Activated naive CD4-positive, alpha-beta T cell treated with anti-CD3 and anti-CD28 coated beads for 36 hours (primary cell): ENCODE measurements at regions not wholly inside any gene's neighbourhood (a gene's known extent, or its start where the extent isn't known, plus 50 kb on each side); places are given as distances from the start of the nearest gene placed in this dataset.

Experiments
- CTCF ChIA-PET: fragments of 350-600 bp; sonication (Branson Sonifier 250); formaldehyde crosslinking; loops from one replicate; lab custom pipeline; 2021; ENCODE audit warnings: antibody characterized with exemption; lab: Charles Lee
- DNase-seq: peaks from one replicate; pipeline ENCODE4 v3.0.0-alpha.2; 2020
- H3K27ac Mint-ChIP-seq: one replicate; pipeline ENCODE4 v1.8.0; 2021; ENCODE audit warnings: mild to moderate bottlenecking, mixed read lengths
- H3K27me3 Mint-ChIP-seq: one replicate; pipeline ENCODE4 v1.8.0; 2021; ENCODE audit warnings: low read depth, mixed read lengths
- H3K36me3 Mint-ChIP-seq: one replicate; pipeline ENCODE4 v1.8.0; 2021; ENCODE audit warnings: low read depth, mixed read lengths
- H3K4me1 Mint-ChIP-seq: one replicate; pipeline ENCODE4 v1.8.0; 2021; ENCODE audit warnings: low read depth, mixed read lengths
- H3K4me3 Mint-ChIP-seq: one replicate; pipeline ENCODE4 v1.8.0; 2021; ENCODE audit warnings: mild to moderate bottlenecking, moderate library complexity, mixed read lengths
- H3K9me3 Mint-ChIP-seq: one replicate; pipeline ENCODE4 v1.8.0; 2021; ENCODE audit warnings: mixed read lengths
- intact Hi-C: fragments of 100-400 bp; cut with micrococcal nuclease; formaldehyde crosslinking; loops from one replicate; pipeline ENCODE4 v1.15.1; 2023

DNA sequence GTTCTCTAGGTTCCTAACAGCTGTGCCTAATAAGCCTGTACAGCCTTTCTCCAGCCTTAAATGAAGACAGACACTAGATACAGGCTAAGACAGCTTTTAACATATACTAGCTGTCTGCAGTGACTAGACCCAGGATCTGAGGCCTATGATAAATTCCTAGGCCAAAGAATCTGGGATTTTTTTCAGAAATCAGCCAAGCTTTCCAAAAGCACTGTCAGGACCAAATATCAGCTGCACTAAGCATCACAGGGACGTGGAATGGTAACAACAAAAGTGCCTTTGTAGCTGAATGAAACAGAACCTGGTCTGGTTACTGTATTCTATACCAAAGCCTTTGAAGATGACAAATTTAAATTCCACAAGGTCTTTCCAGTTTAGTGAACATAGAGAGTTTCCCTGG lies 77.9 kb upstream of the DOCK9 start:
- no peak for DNase-seq
- Mint-ChIP-seq H3K4me3 (no peak overlapping the region), H3K36me3 (no peaks in the 10 kb centered on the region), H3K9me3 (no peaks in the 10 kb centered on the region), H3K27me3 (no peaks in the 10 kb centered on the region), H3K27ac (no peak overlapping the region), H3K4me1 (peaks cover 72% of the 10 kb centered on the region)
- CTCF ChIA-PET: interaction anchor here (0.6 to 3.9 kb wide), 6 partner anchors 10 to 83 kb away, joined by 3 to 16 read pairs (median 4); no protein-coding TSS in a partner anchor
- intact Hi-C loops: loop anchor here (1.0 to 10.0 kb wide), 3 partner anchors 9 to 1831 kb away; partner anchors contain the start of genes CLYBL and MBNL2

DNA sequence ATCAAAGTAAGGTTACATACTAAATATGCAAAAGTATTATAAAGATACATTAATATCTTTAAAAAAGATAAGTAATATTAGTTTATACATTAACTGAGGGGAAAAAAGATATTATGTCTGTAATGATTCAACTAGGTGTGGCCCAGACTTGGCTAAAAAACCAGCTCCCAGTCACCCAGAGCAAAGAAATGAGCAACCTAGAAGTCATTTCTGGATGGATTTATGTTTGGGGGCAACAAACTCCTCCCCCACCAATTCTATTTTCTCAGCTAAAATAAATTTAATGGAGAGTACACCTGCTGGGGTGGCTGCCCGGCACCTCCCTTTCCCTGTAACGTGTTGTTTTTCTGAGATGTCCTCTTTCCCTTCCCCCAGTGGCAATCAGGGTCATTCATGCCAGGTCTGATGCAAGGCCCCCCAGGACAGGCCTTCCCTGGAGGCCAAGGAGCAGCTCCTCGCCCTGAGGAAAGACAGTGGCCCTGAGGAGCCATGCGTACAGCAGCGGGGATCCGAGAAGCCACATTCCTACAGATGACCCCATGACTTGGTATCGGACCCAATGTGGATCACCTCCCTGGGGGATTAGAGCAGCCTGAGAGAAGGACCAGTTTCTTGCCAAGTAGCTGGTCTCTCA lies 78.6 kb upstream of the DOCK9 start:
- Mint-ChIP-seq H3K27me3 (no peaks in the 10 kb centered on the region), H3K27ac (no peak overlapping the region), H3K9me3 (no peaks in the 10 kb centered on the region), H3K36me3 (no peaks in the 10 kb centered on the region), H3K4me1 (peaks cover 70% of the 10 kb centered on the region), H3K4me3 (no peak overlapping the region)
- DNase-seq: no peak
- intact Hi-C loops: loop anchor here (10.0 kb wide), 2 partner anchors 548 to 1832 kb away; partner anchors contain the start of genes CLYBL and MBNL2
- CTCF ChIA-PET: interaction anchor here (0.7 to 3.9 kb wide), 5 partner anchors 9 to 84 kb away, joined by 3 to 16 read pairs (median 3); no protein-coding TSS in a partner anchor

DNA sequence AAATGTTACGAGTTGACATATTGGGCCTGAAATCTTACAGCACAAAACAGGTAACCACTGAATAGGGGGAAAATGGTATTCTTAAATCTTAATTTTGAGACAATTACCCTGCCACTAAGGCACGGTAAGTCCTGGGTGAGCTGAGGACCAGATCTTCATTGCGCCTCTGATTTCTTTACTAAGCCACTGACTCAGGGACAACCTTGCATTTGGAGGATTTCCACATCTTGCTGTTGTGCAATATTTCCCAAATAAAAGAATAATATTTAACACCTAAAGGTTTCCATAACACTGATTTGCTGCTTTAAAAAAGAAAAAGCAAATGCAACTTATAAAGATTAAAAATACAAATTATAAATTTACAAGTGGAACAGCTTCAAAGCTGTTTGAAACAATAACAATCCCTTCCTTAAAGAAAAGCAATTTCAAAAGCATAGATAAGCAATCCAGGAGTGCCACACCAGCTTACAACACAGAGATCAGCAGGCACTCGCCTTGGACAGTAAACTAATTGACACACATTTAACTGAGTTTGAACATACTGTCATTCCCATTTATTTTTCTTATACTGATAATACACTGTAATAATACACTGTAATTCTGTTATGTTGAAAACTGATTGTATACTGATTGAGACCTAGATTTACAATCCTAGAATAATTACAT lies 79.6 kb upstream of the DOCK9 start:
- Mint-ChIP-seq H3K27ac (no peak overlapping the region), H3K36me3 (no peaks in the 10 kb centered on the region), H3K27me3 (no peaks in the 10 kb centered on the region), H3K9me3 (no peaks in the 10 kb centered on the region), H3K4me1 (peaks cover 68% of the 10 kb centered on the region), H3K4me3 (no peak overlapping the region)
- intact Hi-C loops: loop anchor here (10.0 kb wide), 2 partner anchors 547 to 1833 kb away; partner anchors contain the start of genes CLYBL and MBNL2
- no peak for DNase-seq
- CTCF ChIA-PET: interaction anchor here (0.6 to 3.9 kb wide), 3 partner anchors 8 to 28 kb away, joined by 3 to 16 read pairs (median 3); no protein-coding TSS in a partner anchor

DNA sequence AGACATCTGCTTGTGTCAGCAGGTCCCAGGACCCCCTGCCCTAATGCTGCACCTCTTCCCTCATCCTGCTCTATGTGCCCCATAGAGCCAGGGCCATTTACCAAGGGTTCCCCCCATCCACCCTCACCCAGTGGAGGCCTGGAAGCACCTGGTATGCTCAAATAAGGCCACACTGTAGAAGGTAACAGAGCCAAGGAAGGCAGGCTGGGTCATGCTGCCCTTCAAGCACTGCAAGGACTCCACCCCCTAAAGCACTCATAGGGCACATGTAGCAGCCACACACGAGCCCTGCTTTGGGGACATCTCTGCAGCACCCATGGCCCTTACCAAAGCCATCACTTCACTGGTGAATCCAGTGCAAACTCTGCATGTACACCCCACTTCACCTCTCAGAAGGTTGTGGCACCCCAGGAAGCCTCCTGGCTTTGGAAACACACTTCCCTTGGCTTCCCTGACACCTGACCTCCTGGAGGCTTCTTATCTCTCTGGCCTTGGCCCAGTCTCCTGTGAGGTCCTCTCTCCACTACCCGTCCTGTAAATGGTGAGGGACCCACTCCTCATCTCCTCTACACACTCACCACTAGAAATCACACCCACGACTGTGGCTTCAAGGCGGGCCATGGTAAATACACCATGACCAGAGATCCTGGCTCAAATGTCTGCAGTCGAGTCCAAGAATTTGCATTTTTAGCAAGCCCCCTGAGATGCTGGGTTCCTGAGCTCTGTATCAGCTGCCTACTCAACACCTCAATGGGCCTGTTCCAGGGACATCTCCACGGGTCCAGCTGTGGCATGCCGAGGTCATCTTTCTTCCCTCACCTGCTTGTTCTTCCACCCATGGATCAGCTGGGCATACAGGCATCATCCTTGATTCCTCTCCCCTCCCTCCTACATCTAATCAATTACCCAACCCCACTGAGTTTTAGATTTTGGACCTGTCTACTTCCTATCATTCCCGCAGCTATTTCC lies 80.9 kb upstream of the DOCK9 start:
- no peak for DNase-seq
- Mint-ChIP-seq H3K27ac (no peak overlapping the region), H3K4me1 (peaks cover 68% of the 10 kb centered on the region), H3K4me3 (no peak overlapping the region), H3K9me3 (no peaks in the 10 kb centered on the region), H3K36me3 (peaks cover 3% of the 10 kb centered on the region), H3K27me3 (no peaks in the 10 kb centered on the region)
- CTCF ChIA-PET: interaction anchor here (0.6 kb wide), 1 partner anchor 16 kb away, joined by 3 read pairs; no protein-coding TSS in a partner anchor
- intact Hi-C loops: loop anchor here (10.0 kb wide), 2 partner anchors 546 to 1834 kb away; partner anchors contain the start of genes CLYBL and MBNL2

DNA sequence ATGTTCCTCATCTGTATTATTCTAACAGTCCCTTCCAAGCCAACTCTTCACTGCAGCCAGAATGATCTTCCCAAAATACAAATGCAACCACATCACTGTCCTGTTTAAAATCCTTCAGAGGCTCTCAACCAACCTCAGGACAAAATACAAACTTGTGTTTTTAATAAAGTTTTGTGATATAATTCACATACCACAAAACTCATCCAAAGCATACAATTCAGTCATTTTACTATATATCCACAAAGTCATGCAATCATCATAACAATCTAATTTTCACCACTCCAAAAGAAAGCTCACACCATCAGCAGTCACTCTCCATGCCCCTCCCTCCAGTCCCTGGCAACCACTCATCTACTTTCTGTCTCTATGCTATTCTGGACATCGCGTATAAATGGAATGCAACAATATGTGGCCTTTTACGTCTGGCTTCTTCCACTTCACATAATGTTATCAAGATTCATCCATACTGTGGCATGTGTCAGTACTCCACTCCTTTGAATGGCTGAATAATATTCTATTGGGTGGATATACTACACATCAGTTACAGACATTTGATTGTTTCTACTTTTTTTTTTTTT lies 81.7 kb upstream of the DOCK9 start:
- Mint-ChIP-seq H3K9me3 (no peaks in the 10 kb centered on the region), H3K27ac (no peak overlapping the region)
- intact Hi-C loops: loop anchor here (10.0 kb wide), 2 partner anchors 545 to 1835 kb away; partner anchors contain the start of genes CLYBL and MBNL2

DNA sequence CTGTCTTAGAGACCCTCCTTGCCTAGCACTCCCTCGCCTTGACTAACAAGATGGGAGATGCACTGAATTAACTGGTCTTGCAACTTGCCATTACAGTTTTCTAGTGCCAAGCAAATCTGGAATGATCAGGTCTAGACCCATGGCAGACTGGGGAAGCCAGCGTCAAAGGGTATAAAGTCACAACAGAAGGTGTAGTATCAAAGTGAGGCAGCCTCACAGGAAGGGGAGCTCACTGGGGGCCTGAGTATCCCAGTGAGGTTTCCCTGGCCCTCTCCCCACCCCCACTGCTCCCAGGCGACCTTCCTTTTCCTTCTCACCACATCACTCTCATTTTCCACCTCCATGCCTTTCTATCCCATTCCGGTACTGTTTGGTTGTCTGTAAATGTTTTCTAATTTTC lies 83.5 kb upstream of the DOCK9 start:
- H3K9me3 Mint-ChIP-seq: no peaks in the 10 kb centered on the region
- CTCF ChIA-PET: interaction anchor here (0.7 kb wide), 1 partner anchor 8 kb away, joined by 3 read pairs; no protein-coding TSS in a partner anchor
- intact Hi-C loops: no loop called here
- H3K27me3 Mint-ChIP-seq: no peaks in the 10 kb centered on the region
- no peak overlapping the region for H3K4me3 Mint-ChIP-seq
- no peak for DNase-seq
- H3K4me1 Mint-ChIP-seq: peaks cover 77% of the 10 kb centered on the region
- no peak overlapping the region for H3K27ac Mint-ChIP-seq
- H3K36me3 Mint-ChIP-seq: peaks cover 7% of the 10 kb centered on the region

More for the DNA sequence above, 81.7 kb upstream of the DOCK9 start:
- Mint-ChIP-seq H3K4me1 (peaks cover 68% of the 10 kb centered on the region), H3K4me3 (no peak overlapping the region), H3K36me3 (peaks cover 7% of the 10 kb centered on the region), H3K27me3 (no peaks in the 10 kb centered on the region)
- CTCF ChIA-PET: no interaction called here
- no peak for DNase-seq

DNA sequence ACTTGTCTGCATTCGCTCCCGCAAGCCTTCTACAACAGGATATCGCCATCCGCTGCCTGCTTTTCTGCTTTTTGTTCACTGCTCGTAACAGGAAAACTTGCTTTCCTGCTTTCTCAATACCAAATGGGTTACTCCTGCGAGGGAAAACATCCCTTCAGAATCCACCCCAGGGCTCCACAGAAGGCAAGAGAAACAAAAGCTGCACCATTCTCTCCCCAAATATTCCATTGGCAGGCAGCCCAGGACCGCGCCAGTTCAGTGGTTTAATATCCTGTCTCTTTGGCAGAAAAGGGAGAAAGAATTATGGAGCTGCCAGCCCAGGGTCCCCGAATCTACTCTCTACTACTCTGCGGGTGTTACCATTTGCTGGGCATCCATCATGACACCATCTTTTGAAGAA lies 84.7 kb upstream of the DOCK9 start:
- no peak overlapping the region for H3K27ac Mint-ChIP-seq
- CTCF ChIA-PET: no interaction called here
- no peak for DNase-seq
- peaks cover 7% of the 10 kb centered on the region for H3K36me3 Mint-ChIP-seq
- H3K4me3 Mint-ChIP-seq: no peak overlapping the region
- intact Hi-C loops: no loop called here
- peaks cover 79% of the 10 kb centered on the region for H3K4me1 Mint-ChIP-seq
- H3K9me3 Mint-ChIP-seq: no peaks in the 10 kb centered on the region
- no peaks in the 10 kb centered on the region for H3K27me3 Mint-ChIP-seq

DNA sequence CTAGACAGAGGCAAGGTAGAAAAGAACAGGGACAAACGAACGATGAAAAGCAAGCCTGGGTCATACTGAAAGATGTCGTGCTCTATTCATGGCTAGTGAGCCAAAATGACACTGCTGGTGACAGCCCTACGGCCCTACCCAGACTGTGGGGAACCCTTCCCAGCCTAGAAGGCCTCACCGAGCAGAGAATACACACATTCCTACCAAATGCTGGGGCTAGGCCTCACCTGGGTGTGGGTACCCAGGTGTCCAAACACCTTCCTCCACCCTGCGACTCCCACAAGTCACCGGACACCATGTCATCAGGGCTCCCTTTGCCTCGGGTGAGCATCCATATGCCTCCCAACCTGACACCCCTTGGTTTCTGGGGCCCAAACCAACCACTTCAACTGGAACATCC lies 85.3 kb upstream of the DOCK9 start:
- Mint-ChIP-seq H3K27ac (no peak overlapping the region), H3K9me3 (no peaks in the 10 kb centered on the region), H3K36me3 (peaks cover 7% of the 10 kb centered on the region), H3K4me1 (peaks cover 84% of the 10 kb centered on the region), H3K4me3 (no peak overlapping the region), H3K27me3 (no peaks in the 10 kb centered on the region)
- intact Hi-C loops: no loop called here
- DNase-seq: no peak
- CTCF ChIA-PET: no interaction called here

DNA sequence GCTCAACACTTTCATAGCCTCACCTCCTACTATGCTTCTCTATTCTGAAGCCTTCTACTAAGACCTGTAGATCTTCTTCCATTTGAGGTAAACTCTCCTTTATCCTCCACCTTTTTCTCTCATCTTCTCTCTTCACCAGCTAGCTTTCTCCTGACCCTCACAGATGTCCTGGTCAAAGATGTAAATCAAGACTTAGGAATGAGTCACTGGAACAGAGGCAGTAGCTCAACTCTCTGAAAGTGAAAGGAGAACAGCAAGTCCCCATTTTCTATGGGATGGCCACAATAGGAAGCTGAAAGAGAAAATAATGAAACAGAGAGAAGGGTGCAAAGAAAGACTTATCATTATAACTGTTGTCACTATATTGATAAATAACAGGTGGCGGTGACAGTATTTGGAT lies 86.1 kb upstream of the DOCK9 start:
- peaks cover 7% of the 10 kb centered on the region for H3K36me3 Mint-ChIP-seq
- H3K27ac Mint-ChIP-seq: no peak overlapping the region
- CTCF ChIA-PET: interaction anchor here (0.6 to 4.3 kb wide), 9 partner anchors 8 to 324 kb away, joined by 3 to 16 read pairs (median 4); no protein-coding TSS in a partner anchor
- no peak for DNase-seq
- no peaks in the 10 kb centered on the region for H3K27me3 Mint-ChIP-seq
- no peak overlapping the region for H3K4me3 Mint-ChIP-seq
- H3K9me3 Mint-ChIP-seq: no peaks in the 10 kb centered on the region
- intact Hi-C loops: loop anchor here (1.0 kb wide), 2 partner anchors 9 to 12 kb away; no protein-coding TSS in a partner anchor
- peaks cover 80% of the 10 kb centered on the region for H3K4me1 Mint-ChIP-seq

DNA sequence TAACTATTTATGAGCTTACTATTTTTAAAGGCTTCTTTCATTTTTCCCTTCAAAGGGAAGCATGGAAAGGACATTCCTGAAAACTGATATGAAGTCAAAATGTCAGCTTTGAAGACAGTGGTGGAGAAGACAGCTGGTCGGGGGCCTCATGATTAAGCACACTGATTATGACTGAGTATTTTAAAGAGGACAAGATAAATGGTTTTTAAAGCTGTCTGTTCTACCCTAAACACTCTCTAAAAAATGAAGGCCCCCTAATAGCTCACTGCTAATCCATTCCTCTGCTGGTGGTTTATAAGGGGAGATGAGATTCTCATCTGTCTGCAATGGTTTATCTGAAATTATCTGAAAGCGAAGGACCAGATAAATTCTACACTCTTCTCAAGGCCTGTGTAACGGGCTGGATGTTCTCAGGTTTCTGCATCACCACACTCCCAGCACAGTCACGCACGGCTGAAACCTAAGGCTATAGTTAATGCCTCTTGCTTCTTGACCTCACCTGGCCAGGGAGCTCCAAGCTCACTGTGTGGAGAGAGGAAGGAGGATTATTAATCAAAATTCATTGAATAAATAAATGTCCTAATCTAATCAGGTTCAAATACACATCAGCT lies 86.9 kb upstream of the DOCK9 start:
- H3K27ac Mint-ChIP-seq: peak overlapping the region; percentile 13
- H3K9me3 Mint-ChIP-seq: no peaks in the 10 kb centered on the region
- peaks cover 7% of the 10 kb centered on the region for H3K36me3 Mint-ChIP-seq
- H3K27me3 Mint-ChIP-seq: no peaks in the 10 kb centered on the region
- H3K4me3 Mint-ChIP-seq: no peak overlapping the region
- intact Hi-C loops: loop anchor here (1.0 kb wide), 2 partner anchors 9 to 12 kb away; no protein-coding TSS in a partner anchor
- no peak for DNase-seq
- H3K4me1 Mint-ChIP-seq: peaks cover 77% of the 10 kb centered on the region
- CTCF ChIA-PET: interaction anchor here (0.6 to 4.3 kb wide), 11 partner anchors 9 to 323 kb away, joined by 3 to 16 read pairs (median 4); no protein-coding TSS in a partner anchor
